COLO668 (cell line): ENCODE measurements at regions not wholly inside any gene's neighbourhood (a gene's known extent, or its start where the extent isn't known, plus 50 kb on each side); places are given as distances from the start of the nearest gene placed in this dataset.

ENCODE experiments used
- DNase-seq: peaks from one replicate; lab custom pipeline; 2025; ENCODE audit not compliant: unreplicated experiment; lab: John Stamatoyannopoulos, UW

DNA sequence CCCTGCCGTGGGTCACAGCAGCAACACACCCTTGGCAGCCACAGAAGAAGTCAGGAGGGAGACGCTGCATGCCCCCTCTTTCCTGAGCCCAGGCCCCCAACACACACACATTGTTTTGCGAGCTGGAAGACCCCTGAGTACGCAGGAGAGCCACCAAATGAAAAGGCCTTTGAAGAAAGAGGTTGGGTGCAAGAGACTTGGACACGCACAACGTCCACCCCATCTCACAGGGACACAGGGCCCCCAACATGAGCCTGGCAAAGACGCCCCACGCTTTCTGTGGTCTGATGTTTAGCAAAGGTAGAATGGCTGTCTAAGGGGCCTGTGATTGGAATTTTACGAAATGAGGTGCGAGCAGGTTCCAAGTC lies 185.0 kb downstream of the TTLL2 start:
- DNase-seq = no peak

GRCh38 chr6:167510648-167511047 lies 185.8 kb downstream of the TTLL2 start:
- no peak for DNase-seq

DNA sequence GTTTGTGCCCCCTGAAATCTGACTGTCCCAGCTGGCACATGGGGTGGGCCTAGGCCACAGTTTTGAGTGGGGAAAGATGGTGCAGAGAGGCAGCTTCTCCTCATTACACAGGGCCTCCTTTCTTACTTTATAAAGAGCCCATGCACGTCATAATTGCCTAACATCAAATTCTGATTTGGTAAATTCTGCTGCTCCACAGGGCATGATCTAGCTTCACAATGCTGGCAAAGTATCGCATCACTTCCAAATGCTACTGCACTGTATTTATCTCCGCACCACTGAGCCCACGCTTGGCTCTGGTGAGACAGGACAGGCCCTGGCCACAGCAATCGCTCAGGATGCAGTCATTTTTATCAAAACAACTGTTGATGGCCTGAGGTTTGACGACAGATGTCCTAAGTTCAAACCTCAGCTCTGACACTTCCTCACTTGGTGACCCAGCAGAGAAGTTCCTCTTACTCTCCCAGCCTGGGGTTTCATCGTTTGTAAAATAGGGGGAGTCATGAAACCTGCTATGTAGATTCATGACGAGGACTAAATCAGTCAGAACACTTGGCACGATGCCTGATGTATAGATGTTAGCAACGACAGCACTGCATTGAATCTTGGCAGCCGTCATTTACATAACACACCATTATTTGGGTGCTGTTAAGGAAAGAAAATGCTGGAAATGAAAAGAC lies 187.9 kb downstream of the TTLL2 start:
- no peak for DNase-seq

GRCh38 chr6:167513778-167514177 lies 188.9 kb downstream of the TTLL2 start:
- no peak for DNase-seq

- no peak for DNase-seq
Observed at GRCh38 chr6:167514524-167514923, 189.6 kb downstream of the TTLL2 start.

GRCh38 chr6:167515873-167516507 lies 191.1 kb downstream of the TTLL2 start:
- no peak for DNase-seq

DNA sequence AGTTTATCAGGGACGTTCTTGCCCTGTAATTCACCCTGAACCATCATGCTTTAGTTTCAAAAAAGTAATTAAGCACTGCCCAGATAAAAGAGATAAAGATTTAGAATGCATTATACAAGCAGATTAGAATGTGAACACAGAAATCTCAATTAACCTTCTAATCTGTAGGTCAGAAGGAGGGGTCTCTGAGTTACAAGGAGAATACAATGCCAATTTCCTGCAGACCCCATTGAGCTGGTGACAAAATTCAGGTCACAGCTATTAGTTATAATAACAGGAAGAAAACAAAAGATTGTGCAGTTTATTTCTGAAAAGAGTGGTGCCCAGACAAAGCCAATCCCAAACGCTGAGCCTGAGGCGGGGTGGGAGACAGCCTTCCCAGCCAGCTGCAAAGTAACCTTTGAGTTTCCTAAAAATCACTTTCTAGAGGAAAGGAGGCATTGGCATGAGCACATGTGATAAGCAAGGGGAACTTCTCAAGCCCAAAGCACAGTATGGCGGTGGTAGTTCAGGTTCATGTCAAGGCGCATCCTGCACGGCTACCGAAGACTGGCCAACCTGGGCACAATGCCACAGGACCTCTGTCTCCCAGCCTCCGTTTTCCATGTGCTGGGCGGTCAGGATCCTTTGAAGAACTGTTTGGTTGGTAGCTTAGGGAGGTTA lies 192.5 kb downstream of the TTLL2 start:
- no peak for DNase-seq

- no peak for DNase-seq
Observed at GRCh38 chr6:167523426-167523825, 198.5 kb downstream of the TTLL2 start.

- no peak for DNase-seq
Observed at GRCh38 chr6:167524261-167525111, 199.6 kb downstream of the TTLL2 start.

GRCh38 chr6:167525774-167526173 lies 200.9 kb downstream of the TTLL2 start:
- no peak for DNase-seq

- DNase-seq = no peak
Observed at GRCh38 chr6:167526465-167527368, 201.8 kb downstream of the TTLL2 start.

- no peak for DNase-seq
Observed at GRCh38 chr6:167528239-167528638, 203.4 kb downstream of the TTLL2 start.

GRCh38 chr6:167528976-167529375 lies 204.1 kb downstream of the TTLL2 start:
- no peak for DNase-seq

GRCh38 chr6:167529444-167530335 lies 204.8 kb downstream of the TTLL2 start:
- no peak for DNase-seq

DNA sequence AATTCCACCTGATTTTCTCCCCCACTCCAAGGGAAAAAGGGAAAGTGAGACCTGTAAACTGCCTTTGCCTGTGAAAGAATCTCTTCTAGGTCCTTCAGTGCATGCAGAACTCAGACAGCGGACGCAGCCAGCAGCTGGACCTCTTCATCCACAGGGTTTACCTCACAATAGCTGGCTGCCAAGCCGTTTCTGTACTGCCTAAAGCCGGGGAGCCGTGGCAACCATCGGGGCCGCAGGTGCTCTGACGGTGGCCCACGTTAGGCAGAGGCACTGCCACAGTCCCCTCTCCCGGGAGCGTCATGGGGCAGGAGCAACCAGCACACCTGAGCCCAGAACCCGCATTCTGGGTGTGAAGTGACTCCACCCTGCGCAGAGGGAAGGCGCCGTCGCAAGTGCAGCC lies 206.1 kb downstream of the TTLL2 start:
- DNase-seq = no peak

DNA sequence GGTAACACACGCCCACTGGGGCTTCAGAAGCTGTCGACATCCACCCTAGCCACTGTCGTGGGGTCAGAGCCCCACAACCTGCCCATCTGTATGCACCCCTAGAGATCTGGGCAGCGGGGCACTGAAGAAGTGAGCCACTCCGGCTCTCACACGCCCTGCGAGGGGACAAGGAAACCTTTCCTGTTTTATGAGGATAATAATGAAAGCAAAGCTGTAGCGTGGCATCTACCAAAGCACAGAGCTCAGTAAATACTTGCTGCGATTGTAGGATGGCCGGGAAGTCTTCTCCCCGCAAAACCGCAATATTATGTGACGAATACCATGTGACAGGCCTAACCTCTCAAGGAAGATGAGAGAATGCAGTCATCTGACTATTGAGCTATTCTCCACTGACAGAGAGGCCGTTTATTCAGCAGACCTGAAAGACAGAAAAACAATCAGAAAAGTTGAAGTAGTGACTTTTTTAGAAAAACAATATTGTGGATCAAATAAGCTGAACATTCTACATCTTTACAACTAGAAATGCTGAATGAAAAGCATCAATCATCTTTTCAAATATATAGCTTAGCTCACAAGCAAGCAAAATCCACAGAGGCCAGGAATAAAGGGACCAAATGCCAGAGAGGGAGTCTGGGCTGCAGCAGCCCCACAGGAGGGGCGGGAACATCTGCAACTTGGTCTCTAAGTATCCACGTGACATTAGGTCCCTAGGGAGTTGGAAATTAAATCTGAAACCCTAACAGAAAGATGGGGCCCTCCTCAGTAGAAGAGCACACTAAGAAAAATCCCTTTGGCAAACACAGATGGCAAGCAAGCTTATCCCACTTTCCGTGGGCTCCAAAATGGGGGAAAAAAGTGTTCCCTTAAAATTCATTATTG lies 207.8 kb downstream of the TTLL2 start:
- no peak for DNase-seq

DNA sequence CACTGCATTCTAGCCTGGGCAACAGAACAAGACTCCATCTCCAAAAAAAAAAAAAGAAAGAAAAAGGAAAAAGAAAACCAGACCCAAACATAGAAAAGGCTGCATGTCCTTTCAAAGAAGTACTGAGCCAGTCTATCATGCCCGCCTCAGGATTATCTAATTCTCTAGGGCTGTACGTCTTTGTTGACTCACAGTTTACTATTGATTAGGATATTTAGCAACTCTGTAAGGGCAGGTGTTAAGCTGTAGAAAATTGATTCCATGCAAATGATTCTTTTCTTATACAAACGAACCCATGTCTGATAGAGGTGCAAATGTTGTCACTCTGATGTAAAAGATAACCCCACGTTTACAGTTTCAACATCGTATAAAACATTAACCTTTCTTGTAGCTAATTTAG lies 209.0 kb downstream of the TTLL2 start:
- no peak for DNase-seq

DNA sequence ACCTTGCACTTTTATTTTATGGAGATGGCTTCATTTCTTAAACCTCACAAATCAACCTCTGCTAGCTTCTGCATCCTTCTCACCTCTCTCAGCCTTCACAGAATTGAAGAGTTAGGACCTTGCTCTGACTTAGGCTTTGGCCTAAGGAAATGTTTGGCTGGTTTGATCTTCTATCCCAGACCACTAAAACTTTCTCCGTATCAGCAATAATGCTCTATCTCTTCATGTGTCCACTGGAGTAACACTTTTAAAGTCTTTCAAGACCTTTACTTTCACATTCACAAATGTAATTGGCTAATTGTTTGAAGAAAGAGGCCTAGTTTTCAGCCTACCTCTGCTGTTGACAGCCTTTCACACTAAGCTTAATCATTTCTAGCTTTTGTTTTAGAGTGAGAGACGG lies 212.9 kb downstream of the TTLL2 start:
- no peak for DNase-seq

DNA sequence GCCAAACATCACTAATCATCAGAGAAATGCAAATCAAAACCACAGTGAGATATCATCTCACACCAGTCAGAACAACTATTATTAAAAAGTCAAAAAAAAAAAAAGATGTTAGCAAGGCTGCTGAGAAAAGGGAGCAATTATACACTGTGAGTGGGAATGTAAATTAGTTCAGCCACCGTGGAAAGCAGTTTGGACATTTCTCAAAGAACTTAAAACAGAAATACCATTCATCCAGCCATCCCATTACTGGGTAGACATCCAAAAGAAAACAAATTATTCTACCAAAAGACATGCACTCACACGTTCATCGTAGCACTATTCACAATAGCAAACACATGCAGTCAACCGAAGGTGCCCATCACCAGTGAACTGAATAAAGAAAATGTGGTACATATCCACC lies 213.9 kb downstream of the TTLL2 start:
- no peak for DNase-seq
